22Rv1 (cell line): ENCODE measurements at regions not wholly inside any gene's neighbourhood (a gene's known extent, or its start where the extent isn't known, plus 50 kb on each side); places are given as distances from the start of the nearest gene placed in this dataset.
"Not testable (repeated sequence)": the region's sequence is repeated elsewhere in the genome, so short reads cannot be mapped to it uniquely, and the experiment has no call there.

ENCODE experiments used
- ZFX ChIP-seq: fragments of 450-650 bp; IDR thresholded peaks from 2 replicates; pipeline ENCODE4 v1.6.1; 2017; ENCODE audit warnings: antibody characterized with exemption, borderline replicate concordance
- TF ChIP-seq, protein P1 (sequence below): fragments of 450-650 bp; IDR thresholded peaks from 2 replicates; pipeline ENCODE4 v1.5.1; 2017; ENCODE audit warnings: mild to moderate bottlenecking

DNA sequence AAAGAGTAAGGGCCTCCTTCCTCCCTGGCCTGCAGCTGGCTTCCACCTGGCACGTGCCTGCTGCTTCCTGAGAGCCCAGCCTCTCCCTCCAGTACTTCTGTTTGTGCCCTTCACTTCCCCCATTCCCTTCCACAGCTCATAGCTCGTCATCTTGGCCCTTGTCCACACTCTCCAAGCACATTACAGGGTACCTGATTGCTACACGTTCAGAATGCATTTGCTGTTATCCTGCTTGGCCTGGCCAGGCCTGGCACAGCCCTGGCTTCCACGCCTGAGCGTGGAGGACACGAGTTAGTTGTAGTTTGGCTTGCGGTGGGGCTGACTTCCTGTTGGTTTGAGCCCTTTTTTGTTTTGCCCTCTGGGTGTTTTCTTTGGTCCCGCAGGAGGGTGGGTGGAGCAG, 197.2 kb upstream of the TP53TG3 start:
- TF ChIP-seq, protein P1, sequence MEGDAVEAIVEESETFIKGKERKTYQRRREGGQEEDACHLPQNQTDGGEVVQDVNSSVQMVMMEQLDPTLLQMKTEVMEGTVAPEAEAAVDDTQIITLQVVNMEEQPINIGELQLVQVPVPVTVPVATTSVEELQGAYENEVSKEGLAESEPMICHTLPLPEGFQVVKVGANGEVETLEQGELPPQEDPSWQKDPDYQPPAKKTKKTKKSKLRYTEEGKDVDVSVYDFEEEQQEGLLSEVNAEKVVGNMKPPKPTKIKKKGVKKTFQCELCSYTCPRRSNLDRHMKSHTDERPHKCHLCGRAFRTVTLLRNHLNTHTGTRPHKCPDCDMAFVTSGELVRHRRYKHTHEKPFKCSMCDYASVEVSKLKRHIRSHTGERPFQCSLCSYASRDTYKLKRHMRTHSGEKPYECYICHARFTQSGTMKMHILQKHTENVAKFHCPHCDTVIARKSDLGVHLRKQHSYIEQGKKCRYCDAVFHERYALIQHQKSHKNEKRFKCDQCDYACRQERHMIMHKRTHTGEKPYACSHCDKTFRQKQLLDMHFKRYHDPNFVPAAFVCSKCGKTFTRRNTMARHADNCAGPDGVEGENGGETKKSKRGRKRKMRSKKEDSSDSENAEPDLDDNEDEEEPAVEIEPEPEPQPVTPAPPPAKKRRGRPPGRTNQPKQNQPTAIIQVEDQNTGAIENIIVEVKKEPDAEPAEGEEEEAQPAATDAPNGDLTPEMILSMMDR = not testable (repeated sequence)
- not testable (repeated sequence) for TF ChIP-seq ZFX
